ENCODE measurements at regions not wholly inside any gene's neighbourhood (a gene's known extent, or its start where the extent isn't known, plus 50 kb on each side); places are given as distances from the start of the nearest gene placed in this dataset.
A peak's percentile ranks its signal among the peaks of the same experiment; 100 is the strongest.

DNA sequence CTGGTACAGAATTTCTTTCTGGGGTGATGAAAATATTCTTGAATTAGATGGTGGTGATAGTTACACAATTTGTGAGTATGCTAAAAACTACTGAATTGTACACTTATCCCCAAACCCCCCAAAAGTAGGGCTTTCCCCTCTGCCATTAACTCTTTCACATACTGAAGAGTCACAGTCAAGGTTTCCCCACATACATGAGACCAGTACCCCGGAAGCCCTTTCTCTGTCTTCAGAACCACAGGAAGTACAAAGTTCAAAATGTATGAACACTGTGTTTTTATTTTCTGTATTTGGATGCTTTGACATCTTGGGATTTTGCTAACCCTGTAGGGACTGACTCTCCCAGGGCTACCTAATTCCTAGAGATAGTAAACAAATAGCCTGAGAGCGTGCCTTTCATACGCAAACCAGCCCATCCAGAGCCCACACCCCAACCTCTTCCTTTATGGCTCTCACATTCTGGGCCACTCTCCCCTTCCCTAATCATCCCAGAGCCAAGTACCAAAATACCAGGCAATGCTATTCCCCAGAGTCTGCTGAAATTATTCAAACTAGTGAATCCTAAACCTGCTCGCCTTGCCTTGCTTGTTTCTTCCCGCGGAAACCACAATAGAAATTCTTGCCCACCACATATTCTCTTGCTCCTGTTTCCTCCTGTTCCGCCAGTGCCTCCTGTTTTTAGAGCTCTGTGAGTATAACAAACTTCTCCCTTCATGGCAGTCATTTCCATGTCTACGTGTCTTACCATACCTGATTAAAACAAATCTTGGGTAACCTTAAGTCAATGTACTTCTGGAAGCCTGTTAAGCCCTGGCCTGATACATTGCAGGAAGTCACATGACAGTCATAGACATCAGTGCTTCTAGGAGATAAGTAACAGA, 524.8 kb downstream of the FUT8 start:
- no peak for DNase-seq

DNA sequence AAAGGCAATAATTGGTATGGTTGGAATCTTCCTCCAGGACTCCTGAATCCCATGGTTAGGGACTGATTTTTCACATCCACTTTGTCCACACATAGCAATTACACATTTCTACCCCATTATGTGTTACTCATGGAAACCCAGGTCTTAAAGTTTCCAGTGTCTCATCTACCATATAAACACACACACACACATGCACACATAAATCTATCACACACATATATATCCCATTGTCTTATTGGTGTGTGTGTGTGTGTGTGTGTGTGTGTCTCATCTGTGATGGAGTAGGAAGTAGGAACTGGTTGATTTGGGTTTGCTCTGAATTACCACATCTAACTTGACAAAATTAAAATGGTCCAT, 525.4 kb downstream of the FUT8 start:
- DNase-seq = no peak

DNA sequence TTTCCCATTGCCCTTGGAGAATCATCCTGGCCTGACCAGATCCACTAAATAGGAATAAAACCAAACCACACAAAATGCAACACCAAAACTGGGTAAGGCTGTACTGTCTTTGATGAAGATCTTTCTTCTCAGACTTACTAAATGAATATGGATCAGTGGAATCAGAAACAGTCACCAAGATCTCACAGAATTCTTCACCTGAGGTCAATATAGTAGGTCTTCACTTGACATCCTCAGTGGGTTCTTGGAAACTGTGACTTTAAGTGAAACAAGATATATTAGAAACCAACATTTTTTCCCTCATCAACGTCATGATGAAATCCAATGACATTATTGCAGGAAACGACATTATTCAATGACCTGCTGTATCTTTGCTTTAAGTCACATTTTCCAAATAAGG, 526.2 kb downstream of the FUT8 start:
- DNase-seq = no peak

DNA sequence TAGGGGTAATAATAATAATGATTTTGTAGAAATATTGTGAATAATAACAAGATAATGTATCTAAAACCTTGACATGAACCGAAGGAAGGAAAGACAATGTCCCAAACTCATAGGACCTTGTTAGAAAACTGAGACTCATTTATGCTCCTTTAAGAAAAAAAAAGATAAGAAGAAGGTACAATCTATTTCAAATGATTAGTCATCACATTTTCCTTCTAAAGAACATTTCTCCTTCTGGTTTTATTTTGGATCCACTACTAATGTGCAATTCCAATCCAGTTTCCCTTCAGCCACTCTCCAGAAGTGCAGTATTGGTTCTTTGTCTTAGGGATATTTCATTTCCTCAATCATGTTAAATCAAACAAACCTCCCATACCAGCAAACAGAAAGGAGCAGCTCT, 526.7 kb downstream of the FUT8 start:
- DNase-seq = no peak

DNA sequence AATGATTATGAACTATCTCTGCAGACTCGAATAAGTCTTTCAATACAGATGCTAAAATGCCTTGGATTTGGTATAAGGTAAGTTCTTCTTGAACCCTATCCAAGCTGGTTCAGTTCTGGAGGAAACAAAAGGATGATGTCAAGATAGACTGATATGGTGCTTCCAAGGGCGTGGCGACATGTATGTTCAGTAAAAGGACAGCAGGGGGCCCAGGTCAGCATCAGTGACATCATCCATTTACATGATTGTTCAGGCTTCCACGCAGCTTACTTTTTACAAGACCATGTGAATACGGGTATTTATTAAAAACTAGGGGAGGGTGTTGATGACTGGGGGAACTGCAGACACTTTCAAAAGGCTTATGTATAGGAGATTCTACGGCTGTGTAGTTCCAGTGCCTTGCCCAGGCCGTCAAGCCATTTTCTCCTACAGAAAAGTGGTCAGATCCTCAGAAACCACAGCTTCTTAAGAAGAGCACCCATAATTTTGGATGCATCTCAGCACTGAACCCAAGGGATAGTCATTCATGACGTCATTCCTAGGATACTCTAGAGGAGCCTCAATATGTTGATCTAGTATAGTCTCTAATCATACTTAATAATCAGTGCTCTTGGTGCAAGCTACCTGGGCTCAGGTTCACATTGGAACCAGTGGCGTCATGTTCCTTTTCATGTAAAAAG, 527.7 kb downstream of the FUT8 start:
- no peak for DNase-seq

DNA sequence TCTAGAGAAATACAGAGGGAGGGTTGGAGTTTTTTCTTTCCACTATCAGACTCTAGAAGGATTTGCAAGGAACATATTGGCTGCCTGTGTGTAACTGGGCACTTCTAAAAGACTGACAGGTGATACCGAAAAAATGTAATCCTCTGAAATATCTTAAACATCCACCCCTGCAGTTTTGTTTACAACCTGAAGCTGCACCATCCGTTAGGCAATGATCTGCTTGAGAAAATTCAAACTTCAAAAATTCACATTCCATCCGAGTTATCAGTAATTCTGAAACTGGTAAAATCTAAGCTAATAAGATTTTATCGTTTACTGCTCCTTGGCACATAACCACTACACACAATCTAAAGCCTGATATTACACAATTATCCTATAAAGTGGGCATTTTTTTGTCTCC, 528.6 kb downstream of the FUT8 start:
- DNase-seq = no peak

DNA sequence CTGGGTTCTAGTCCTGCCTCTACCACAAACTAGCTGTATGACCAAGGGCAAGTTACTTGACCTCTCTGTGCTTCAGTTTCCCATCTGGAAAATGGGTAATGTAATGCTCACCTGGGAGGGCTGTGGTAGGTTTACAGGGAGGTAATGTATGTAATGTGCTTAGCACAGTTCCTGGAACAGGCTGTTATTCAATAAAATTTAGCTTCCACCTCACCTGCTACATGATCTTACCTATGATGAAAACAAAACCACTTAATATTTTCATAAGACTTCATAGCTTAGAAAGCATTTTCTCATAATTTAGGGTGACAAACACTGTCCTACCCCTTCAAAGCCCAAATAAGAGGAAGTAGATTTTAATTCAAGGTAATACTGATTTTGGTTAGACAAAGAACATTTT, 530.6 kb downstream of the FUT8 start:
- DNase-seq = no peak

DNA sequence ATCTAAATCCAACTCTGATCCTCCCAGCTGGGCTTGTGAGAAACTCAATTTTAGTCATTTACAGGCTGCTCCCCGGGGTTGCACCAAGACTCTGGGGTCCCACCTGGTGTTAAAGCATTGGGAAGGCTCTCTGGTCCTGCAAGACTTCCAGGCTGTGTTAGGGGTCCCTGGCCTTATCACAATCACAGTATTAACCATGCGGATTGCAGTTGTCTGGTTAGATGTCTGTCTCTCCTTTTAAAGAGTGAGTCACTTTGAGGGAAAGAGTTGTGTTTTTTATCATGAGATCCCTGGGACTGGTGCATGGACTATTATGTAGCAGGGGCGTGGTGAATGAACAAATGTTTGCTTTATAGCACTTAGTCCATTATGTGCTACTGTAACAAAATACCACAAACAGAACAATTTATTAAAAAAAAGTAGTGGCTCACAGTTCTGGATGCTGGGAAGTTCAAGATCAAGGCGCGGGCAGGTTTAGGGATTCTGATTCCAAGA, 531.4 kb downstream of the FUT8 start:
- no peak for DNase-seq

DNA sequence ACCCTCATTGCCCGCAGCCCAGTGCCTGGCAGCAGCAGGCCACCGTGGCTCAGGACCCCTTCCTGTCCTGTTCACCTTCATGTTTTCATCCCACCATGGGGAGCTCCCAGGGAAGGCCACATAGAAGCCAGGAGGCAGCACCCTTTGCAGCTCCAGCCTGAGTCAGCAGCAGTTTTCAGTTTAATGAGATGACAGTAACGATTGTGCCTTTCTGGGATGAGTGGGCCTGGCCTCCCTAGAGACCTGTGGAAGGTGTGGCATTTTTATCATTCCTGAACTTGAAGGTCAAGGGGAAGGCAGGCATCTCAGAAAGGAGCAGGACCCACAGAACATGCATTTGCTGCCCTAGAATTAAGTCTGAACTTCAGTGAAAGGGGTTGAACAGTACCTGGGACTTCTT, 532.8 kb downstream of the FUT8 start:
- DNase-seq = no peak

DNA sequence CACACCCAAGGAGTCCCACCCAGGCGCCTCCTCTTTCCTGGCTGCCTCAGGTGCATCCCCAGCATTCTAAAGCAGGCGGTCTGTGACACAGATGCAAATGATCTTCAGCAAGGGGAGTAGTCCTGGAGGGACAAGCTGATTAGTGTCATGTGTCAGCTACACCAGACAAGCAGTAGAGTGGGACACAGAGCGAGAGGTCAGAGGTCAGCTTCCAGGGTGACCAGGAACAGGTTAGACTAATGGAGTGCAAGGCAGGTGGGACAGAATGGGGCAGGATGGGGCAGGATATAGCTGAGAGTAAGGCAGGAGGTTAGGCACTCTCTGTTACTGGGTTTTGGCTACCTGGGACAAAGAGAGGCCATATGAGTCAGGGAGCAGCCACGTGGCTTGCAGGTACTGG, 534.0 kb downstream of the FUT8 start:
- no peak for DNase-seq

DNA sequence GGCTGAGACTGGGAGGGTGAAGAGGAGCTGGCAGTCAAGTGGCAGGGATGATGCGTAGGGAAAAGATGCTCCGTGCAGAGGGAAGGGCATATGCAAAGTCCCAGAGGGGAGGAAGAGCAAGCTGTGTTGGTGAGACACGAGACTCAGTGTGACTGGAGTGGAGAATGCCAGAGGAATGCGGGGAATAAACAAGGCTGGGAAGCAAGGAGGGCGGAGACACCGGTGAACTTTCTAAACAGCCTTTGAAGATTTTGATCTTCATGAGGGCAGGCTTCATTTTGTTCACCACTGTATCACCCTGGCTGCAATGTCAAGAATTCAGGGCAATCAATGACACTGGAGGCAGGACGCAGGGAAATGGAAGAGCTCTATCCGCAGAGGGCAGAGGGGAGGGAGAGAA, 535.8 kb downstream of the FUT8 start:
- no peak for DNase-seq

DNA sequence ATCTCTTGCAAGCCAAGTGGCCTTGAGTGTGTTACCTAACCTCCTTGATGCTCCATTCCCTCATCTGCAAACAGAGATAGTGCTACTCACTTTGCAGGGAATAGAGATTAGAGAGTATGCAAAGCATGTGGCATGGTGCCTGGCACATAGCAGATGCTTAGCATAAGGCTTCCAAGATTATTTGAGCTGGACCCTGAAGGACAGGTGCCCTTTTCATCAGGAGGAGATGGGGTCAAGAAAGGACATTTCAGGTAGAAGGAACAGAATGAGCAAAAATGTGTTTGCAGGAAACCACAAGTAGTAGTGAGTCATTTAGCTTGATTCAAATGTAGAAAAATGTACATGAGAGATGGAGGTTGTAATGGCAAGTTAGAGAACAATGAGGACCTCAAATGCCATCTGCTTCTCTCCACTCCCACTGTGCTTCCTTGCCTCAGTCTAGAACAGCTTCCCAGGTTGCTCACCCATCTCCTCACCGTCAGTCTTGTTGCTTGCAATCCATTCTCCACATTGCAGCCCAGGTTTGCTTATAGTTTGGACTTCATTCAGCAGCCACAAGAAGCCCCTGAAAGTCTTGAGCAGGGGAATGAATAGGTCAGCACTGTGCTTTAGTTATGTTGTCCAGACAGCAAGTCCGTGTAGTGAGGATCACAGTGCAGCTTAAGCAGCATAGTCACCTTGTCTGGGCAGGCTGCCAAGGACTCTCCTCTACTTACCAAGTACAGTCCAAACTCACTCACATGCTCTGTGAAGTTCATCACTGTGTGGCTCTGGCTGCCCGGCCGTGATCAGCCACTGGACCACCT, 536.3 kb upstream of the CCDC196 start:
- DNase-seq = peak; percentile 65

DNA sequence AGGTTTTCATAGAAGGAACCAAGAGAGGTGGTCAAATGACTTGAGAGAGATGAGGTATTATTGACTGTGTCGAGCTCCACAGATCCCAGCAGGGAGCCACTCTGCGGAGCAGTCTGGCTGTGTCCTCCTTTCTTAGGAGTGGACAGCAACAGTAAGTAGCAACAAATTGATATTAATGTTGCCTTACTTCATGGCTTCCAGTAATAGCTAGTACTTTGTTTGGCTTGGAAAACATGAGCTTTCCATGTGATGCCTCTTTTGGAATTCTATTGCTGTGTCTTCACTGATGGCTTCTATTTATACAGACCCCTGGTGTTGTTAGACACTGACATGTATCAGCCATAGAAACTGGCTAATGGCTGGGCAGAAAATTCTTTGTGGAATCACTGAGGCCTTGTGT, 531.2 kb upstream of the CCDC196 start:
- DNase-seq = no peak

DNA sequence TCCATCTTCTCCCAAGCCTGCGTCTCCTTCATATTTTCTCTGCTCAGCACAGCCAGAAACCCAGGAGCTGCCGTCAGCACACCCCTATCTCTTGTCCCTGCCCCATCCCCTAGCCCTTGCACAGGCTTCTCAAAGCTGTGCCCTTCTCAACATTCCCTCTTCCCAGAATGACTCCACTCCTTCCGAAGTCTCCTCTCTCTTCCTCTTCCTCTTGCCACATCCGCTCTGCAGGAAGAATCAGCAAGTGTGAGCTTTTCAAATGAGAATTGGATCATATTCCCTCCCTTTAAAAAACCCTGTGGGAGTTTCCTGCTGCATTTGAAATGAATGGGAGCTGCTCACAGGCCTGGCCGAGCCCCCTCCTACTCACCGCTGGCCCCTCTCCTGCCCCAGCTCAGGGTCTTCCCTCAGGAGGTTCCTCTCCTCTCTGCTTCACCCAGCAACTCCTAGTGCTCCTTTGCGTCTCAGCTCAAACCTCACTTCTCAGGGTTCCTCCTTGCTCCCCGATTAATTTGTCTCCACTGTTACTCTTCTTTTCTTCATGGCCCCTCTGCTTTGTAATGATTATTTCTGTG, 528.5 kb upstream of the CCDC196 start:
- no peak for DNase-seq

DNA sequence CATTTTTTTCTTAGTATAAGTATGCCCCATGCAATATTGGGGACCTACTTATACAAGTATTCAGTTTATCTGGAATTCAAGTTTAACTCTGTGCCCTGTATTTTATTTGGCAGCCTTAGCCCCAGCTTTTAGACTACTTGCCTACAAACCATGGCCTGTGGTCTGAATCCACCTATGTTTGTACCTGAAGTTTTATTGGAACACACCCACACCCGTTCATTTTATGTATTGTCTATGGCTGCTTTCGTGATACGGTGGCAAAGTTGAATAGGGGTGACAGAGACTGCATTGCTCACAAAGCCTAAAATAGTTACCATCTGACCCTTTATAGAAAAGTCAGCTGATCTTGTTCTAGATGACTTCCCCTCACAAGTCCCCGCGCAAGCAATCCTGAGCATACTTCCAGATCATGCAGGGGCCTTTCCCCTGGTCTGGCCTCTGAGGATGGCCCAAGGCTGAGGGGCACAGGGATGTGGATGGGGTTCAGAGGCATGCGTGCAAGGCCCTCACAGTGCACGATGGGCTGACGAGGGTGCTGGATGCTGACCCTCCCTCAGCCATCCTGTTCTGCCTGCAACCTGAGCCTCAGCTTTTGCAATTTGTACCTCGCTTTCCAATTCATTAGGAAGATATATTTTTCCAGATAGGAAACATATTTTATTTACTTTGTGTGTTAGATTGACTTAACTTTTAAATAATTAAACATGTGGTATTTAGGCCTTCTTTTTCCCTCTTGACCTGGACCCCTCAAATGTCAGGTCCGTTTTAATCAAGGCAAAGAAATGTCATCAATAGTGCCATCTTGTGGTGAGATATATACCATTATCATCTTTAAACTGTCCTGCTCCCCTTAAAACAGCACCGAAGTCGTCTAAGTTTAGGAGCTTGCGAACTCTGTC, 527.3 kb upstream of the CCDC196 start:
- DNase-seq = no peak

DNA sequence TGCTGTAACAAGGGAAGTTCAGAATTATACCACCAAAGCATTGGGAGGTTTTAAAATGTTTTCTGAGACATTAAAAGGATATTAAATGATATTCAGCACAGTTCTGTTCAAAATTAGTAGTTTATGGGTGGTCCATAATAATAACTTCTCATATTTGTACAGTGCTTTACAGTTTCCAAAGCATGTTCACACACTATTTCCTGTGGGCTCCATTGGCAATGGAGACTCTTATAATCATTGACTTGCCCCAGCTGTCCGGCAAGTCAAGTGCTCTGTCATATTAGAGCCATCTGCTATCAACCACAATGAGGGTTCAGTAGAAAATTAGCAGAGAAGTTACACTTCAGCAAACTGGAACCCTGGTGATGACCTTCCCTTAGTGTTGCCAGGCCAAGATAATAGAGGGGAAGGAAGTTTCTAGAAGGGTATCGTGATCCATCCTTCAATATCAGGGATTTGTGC, 526.6 kb upstream of the CCDC196 start:
- no peak for DNase-seq

DNA sequence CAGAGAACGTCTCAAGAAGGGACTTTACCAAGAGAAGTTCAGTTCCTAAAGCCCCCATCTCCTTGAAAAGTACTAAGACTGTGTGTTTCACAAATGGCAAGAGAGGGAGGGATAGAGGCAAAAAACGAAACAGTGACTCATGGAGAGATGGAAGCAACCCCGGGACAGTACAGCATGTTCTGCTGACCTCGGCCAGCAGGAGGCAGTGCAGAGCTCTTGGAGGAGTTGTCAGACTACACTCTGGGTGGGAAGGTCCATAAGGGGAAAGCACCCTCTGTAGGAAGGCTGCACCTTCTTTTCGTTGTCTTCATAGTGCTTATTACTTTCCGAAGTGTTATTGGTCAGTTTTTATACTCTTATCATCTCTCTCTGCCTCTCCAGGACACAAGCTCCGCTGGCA, 525.2 kb upstream of the CCDC196 start:
- DNase-seq = peak; percentile 87

DNA sequence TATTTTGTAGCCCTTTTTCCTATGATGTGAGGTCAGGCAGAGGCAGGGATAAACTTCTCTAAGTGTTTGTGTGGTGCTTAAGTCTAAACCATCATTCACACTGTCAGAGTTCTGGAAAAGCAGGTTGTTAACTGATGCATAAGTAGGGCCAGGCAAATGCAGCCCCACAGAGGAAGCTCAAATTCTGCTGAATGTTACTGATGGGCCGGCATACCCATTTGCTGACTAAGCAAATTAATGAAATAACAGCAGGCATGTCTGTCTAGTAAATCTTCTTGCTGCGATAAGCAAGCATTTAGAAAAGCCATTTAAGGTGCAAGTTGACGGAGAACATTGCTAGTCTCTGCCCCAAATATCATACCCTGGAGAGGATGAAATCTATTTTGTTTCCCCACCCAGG, 523.2 kb upstream of the CCDC196 start:
- no peak for DNase-seq

DNA sequence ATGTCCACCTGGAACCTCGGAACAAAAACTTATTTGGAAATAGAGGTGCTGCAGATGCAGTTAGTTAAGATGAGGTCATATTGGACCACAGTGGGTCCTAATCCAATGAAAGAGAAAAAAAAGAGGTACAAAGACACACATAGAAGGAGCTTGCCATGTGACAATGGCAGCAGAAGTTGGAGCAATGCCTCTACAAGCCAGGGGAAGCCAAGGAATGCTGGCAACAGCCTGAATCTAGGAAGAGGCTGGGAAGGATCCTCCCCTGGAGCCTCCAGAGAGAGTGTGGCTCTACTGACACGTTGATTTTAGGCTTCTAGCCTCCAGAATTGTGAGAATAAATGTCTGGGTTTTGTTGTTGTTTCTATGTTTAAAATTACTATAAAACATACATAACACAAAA, 521.8 kb upstream of the CCDC196 start:
- no peak for DNase-seq

DNA sequence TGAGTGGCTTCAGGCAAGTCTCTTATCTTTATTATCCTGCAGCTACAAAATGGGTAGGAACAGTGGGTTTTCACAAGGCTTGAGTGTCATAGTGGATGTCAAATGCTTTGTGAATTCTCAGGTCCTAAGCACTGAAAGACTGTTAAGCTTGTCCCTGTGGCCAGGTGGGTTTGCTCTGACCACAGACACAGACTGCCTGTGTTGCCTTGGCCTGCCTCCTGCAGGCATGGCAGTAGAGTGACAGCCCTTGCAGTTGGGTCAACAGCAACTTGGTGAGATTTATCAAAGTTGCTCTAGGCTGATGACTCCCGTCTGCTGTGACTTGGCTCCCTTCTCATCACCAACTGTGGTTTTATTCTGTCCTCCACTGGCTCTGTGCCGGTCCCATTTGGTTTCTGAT, 520.0 kb upstream of the CCDC196 start:
- DNase-seq = no peak

DNA sequence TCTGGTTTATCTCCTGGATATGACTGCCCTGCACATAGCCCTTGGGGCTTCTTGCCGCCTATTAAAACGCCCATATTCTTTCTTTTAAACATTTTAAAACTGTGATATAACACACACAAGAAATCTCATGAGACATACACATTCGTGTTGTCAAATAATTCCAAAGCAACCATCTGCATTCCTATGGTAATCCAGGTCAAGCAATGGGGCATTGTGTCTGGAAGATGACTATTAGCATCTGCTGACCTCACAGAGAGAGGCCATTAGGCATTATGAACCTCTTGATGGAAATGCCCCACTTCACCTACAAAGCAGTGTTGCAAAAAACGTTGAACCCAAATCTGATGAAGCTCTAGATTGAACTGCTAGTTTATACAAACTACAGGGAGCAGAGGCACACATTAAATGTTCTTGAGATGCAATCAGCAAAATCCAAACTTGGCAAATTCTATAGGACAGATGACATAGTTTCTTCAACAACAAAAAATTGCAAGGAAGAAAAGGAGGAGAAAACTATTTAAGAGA, 513.8 kb upstream of the CCDC196 start:
- DNase-seq = no peak

DNA sequence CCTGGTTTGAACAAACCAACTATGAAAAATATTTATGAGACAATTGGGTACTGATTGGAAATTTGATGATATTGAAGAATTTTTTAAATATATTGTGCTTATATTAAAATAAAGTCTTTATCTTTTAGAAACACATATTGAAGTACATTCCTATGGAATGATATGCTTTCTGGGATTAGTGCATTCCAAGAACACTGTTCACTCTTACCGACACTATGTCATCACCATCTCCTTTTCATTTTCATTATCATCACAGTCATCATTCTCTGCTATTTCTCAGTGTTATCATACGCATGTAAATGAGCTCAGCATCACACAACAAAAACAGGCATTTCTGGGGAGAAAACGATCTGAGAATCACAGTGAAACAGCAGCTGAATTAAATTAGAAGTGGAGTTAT, 513.3 kb upstream of the CCDC196 start:
- DNase-seq = no peak
